ENCODE measurements at regions not wholly inside any gene's neighbourhood (a gene's known extent, or its start where the extent isn't known, plus 50 kb on each side); places are given as distances from the start of the nearest gene placed in this dataset.

- no peak overlapping the region for H3K4me3 ChIP-seq (ENCODE audit: low read length)
- DNase-seq (ENCODE audit: low read depth) = no peak
- TF ChIP-seq, protein P1, sequence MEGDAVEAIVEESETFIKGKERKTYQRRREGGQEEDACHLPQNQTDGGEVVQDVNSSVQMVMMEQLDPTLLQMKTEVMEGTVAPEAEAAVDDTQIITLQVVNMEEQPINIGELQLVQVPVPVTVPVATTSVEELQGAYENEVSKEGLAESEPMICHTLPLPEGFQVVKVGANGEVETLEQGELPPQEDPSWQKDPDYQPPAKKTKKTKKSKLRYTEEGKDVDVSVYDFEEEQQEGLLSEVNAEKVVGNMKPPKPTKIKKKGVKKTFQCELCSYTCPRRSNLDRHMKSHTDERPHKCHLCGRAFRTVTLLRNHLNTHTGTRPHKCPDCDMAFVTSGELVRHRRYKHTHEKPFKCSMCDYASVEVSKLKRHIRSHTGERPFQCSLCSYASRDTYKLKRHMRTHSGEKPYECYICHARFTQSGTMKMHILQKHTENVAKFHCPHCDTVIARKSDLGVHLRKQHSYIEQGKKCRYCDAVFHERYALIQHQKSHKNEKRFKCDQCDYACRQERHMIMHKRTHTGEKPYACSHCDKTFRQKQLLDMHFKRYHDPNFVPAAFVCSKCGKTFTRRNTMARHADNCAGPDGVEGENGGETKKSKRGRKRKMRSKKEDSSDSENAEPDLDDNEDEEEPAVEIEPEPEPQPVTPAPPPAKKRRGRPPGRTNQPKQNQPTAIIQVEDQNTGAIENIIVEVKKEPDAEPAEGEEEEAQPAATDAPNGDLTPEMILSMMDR (IDR thresholded peaks at IDR 0.05; ENCODE audit: insufficient read depth, low read depth, low read length, missing control alignments) = no peak
Measured at GRCh38 chr16:49972280-49972679, 52.7 kb upstream of the CNEP1R1 start.

- no peak overlapping the region for H3K4me3 ChIP-seq (ENCODE audit: low read length)
- DNase-seq (ENCODE audit: low read depth) = no peak
- TF ChIP-seq, protein P1 (IDR thresholded peaks at IDR 0.05; ENCODE audit: insufficient read depth, low read depth, low read length, missing control alignments) = no peak
Measured at GRCh38 chr16:49972961-49973360, 52.1 kb upstream of the CNEP1R1 start.

All from epithelial cell of esophagus (primary cell).